Activated CD4-positive, alpha-beta T cell treated with anti-CD3 and anti-CD28 coated beads, Interleukin-2, Interleukin-4, amounts not matched to agents 100 ng/mL and 50 ng/mL, durations not matched to agents 16 hours and 8 hours (primary cell): ENCODE measurements at regions not wholly inside any gene's neighbourhood (a gene's known extent, or its start where the extent isn't known, plus 50 kb on each side); places are given as distances from the start of the nearest gene placed in this dataset.
"Not testable (repeated sequence)": the region's sequence is repeated elsewhere in the genome, so short reads cannot be mapped to it uniquely, and the experiment has no call there.

ENCODE experiments used
- DNase-seq: peaks from one replicate; pipeline ENCODE4 v3.0.0-alpha.2; 2020; ENCODE audit warnings: low spot score

DNA sequence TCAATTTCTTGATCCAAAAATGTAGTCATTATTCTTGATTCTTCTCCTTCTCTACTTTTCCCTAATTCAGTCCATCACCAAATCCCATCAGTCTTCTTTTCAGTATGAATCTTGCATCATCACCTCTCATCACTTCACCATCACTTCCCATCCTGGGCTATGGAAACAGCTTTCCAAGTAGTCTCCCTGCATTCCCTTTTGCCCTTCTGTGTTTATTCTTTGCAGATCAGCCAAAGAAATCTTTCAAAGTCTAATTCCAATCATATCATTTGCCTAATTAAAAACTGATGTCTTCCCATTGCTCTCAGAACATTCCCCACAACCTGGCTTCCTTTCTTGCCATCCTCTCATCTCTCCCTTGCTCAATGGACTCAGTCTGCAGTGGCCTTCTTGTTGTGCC lies 201.7 kb upstream of the ADAMTS3 start:
- DNase-seq = no peak

DNA sequence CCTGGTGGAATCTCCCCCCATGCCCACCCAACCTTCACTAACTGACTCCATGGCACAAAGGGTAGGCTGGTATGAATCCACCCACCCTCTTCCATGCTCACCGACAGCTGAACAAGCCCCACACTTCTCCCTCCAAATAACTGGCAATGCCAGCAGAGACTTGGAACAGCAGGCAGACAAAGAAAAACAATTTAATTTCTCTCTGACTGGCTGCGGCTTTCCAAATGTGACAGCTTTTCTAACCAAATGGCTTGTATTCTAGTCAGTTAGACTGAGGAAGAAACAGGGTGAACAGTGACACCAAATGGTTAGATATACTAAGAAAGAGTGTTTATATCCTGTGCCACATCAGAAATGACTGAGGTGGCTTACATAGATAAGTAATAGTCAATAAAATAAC lies 199.3 kb upstream of the ADAMTS3 start:
- no peak for DNase-seq

DNA sequence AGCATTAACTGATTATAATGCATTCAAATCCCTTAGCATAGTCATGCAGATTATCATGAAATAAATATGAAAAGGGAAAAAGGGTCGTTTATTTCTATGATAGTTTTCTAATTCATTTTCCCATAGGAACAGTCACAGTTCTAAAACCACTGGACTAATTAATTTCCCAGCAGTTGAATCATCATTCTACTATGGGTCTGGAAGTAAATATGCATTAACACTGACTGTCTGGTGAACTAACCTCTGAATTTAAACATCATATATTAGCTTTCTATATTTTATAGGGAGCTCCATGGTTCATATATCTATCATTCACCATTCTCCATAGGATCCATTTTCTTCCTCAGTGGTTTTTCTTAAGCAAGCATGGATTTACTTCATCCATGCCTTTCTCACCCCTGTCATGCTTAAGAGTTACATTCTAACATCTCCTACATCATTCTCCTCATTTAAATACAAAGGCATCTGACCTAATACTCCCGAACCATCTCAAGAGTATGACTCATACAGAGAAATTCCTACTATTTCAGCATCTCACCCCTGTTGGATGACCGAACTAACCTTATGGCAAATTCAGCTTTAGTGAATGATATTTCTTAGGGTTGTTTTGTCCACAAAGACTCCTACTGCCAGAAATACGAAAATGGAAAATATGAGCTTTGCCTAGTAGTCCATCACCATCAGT lies 198.7 kb upstream of the ADAMTS3 start:
- DNase-seq = no peak

DNA sequence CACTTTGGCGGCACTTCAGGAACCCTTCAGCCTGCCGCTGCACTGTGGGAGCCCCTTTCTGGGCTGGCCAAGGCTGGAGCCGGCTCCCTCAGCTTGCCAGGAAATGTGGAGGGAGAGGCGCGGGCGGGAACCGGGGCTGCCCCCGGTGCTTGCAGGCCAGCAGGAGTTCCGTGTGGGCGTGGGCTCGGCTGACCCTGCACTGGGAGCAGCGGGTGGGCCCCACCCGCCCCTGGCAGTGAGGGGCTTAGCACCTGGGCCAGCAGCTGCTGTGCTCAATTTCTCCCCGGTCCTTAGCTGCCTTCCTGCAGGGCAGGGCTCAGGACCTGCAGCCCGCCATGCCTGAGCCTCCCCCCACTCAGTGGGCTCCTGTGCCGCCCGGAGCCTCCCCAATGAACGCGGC lies 196.8 kb upstream of the ADAMTS3 start:
- not testable (repeated sequence) for DNase-seq

DNA sequence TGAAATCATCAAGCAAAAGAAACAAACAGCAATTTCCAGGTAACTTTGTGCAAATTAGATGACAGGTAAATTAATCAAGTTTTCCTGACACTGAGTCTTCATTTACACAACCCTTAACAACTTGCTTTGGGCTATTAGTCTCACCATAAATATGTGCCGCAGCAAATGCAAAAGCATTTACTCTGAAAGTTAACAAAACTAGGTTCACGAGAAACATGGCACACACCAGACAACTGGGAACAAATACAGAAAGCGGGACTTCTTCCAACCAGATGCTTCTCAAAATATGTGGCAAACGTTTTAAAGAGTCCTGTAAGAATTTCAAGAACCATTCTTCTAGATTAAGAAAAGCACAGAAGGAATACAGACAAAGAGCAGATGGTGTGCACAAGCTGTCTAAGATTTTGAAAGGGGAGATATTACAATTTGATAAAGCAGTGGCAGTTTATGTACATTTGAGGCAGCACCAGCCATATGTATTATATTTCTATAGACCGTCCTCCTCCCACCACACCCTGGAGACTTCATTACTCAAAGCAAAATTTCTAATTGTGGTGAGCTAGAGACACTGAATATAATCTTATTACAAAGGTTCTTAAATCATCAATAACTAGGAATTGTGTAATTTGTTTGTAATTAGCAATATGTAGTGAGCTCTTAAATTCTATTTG lies 192.5 kb upstream of the ADAMTS3 start:
- DNase-seq = no peak

DNA sequence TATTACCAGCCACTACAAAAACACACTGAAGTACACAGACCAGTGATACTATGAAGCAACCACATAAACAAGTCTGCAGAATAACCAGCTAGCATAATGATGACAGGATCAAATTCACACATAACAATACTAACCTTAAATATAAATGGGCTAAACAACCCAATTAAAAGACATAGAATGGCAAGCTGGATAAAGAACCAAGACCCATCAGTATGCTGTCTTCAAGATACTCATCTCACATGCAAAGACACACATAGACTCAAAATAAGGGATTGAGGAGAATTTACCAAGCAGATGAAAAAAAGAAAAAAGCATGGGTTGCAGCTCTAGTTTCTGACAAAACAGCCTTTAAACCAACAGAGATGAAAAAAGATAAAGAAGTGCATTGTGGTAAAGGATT lies 184.4 kb upstream of the ADAMTS3 start:
- DNase-seq = not testable (repeated sequence)

DNA sequence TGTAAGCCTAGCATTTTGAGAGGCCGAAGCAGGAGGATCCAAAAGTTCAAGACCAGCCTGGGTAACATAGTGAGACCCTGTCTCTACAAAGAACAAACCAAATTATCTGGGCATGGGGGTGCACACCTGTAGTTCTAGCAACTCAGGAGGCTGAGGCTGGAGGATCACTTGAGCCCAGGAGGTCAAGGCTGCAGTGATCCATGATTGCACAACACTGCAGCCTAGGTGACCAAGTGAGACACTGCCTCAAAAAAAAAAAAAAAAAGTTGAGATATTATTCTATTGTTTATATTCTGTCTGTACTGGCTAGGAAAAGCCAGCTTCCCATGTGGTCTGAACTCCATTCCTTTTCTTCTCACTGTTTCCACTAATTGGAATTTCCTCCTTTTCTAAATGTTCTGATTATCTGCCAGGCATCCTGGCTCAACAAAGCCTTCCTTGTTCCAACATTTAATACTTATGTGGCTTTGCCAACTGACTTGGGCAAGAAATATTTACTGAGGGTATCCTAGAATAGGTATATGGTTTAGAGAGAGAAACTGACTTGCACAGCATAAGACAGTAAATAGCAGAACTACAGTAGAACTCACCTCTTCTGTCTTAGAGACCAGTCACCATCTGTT lies 175.2 kb upstream of the ADAMTS3 start:
- no peak for DNase-seq

DNA sequence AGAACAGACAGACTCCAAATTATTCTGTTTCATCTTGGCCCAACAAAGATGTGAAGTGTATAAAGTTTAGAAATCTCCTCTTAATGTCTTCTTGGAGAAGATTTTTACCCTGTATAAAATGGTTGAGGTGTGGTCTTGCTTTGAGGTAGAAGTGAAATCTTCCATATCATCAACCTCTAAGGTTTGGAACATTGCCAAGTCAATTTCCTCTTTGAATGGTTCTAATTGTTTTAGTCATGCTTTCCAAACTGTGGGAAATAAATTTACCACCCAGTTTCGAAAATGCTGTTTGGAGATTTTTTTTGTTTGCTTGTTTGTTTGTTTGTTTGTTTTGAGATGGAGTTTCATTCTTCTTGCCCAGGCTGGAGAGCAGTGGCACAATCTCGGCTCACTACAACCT lies 174.1 kb upstream of the ADAMTS3 start:
- DNase-seq = no peak

DNA sequence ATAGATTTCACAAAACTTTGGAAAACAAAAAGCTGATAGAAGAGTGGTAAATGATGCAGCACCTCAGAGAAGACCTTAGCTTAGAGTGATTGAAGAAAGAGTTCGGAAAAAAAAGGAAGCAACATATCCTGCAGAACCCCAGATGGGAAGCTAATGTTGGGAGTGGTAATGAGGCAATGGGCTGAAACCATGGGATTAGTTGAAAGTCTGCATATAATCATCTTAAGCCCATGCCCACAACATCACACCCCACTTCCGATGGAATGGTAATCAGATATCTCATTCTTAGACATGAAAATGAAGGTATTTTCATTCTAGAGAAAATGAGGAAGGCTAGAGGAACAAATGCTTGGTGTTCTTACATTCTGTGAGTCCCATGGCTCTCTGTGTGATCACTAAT lies 146.3 kb upstream of the ADAMTS3 start:
- DNase-seq = no peak

DNA sequence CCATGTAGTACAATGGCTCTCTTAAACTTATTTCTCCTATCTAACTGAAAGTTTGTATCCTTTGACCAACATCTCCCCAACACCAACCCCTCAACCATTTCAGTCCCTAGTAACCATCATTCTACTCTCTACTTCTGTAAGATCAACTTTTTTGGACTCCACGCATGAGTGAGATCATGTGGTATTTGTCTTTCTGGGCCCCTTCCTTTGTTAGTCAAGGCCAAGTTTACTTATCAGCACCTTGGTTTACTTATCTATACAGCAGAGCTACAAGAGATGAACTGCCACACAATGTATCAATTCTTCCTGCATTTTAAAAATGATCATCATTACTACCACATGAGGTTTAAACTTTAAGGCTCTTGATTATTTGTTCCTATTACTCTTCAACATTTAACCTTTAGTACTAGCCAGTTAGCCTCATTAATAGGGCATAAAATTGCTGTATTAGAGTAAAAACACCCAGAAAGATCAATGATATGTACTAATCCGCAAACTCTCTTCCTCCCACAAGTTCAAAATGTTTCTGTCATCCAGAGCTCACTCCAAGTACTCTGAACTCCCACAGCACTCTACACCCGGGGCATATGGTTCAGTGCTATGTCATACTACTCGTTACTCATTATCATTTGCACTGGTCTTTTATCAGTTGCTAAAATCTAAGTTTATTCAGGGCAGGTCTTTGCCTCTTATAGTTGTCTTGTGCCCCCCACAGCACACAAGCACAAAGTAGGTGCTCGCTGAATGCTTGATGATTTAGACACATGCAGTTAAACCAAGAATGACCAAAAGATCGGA lies 145.7 kb upstream of the ADAMTS3 start:
- DNase-seq = no peak

DNA sequence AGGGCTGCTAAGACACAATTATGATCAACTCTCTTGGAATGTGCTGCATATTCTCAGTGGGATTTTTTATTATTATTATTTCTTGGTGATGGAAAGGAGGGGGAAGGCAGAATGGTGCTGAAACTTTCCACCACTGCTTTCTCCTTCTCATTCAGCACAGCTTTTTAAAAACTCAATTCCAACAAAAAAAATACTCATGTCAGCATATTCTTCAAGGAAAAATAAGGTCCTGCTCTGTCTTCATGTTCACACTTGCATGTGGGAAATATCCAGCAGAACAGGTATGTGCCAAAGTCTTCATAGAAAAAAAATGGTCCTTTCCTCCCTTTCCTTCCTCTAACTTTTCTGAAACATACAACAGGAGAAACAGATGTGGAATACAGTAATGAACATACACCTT lies 144.0 kb upstream of the ADAMTS3 start:
- no peak for DNase-seq

DNA sequence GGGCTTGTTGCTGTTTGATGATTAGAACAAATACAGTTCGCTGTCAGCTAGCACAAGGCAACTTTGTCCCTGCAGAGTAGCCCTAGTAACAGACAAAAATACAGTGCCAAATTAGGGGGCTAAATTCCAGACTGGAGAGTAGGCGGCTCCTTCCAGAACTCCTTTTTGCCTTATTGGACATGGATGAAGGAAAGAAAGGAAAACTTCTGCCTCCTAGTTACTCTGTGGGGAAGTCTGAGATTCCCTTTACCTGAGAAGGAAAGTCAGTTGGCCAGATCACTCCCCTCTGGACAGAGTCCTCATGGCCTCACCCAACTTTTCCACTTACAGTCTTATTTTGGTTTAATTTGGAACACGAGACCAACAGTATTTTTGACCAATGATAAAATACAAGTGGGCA lies 140.5 kb upstream of the ADAMTS3 start:
- DNase-seq = no peak

DNA sequence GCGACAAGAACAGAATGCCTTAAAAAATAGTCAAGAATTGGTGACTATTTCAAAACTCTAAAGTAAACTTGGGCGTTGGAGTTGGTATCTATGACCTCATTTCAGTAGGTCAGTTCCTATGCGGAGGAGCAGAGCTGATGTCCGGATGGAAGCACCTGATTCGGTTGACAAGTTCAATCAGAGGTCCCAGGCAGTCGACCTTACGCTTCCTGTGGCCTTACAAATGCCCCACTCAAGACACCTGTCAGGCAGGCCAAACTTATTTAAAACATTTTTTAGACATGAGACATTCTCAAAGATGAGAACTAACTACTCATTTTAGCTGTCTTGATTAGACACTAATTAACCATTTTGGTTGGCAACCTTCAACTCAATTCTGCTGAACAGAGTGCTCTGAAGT lies 137.7 kb upstream of the ADAMTS3 start:
- no peak for DNase-seq

DNA sequence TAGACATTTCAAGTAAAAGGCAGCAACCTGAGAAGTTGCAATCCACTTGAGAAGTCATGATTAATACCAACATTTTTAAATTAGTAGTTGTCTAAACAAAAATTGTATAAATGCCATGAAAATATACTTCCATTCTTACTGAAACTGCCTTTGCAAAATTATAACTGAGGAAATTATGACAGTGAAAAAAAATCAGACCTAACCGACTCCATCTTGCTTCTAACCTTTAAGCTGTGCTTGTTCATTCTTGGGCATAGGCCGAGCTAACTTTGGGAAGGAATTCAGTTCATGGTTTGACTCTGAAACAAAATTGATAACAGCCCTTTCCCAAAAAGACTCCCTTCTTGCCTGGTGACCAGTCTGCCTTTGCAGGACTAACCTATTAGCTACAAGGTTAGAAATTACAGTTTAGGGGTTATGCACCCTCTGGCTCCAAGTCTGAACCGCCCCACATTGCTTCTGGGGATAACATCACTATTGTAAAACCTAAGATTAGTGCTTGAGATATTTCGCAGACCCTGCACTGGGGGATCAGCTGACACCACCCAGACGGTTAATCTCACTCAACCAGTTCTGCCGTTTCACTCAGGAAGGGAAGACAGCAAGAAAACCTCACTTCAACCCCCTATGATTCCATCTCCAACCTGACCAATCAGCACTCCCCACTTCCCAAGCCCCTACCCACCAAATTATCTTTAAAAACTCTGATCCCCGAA lies 136.1 kb upstream of the ADAMTS3 start:
- not testable (repeated sequence) for DNase-seq

DNA sequence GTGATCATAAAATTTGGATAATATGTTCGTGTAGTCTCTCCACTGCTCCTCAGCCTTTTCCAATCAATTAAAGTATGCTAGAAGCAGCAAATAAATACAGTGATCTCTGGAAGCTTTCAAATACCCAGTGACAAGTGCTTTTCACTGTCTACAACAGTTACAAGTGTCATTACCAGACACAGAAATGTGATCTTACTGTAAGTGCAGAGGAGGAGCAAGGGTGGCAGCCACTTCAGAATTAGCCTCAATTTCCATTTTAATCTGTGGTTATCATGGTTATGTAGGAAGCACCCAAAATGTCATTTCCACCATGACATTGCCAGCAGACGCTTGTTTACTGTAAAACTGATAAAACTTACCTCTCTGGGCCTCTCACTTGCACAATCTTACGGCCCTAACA lies 133.9 kb upstream of the ADAMTS3 start:
- DNase-seq = no peak

DNA sequence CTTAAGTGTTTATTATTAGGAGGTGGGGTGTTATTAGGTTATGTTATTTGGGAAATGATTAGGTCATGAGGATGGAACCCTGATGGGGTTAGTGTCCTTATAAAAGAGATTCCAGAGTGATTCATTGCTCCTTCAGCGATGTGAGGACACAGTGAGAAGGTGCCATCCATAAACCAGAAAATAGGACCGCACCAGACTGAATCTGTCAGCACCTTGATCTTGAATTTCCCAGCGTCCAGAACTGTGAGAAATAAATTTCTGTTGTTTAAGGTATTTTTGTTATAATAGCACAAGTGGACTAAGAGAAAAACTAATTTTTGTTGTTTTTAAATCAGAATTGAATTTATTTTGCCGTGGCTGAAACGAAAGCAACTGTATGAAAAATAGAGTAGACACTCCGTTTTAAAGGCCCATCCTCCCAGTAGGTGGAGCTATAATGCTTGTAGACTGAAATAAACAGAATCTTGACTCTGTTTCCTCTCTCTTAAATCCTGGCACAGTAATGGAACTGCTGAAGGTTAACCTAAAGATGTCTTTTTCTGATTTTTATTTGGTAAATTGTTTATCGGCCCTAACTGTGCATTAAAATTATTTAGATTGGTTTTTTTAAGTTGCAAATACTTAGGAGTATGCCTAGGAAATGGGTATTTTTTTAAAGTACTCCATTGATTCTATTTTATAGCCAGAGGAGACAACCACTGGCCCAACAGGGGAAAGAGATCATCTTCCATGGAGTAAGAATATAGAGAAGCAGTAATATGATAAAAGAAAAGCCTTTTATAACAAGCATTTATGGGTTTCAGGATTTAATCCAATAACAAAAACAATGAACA lies 133.2 kb upstream of the ADAMTS3 start:
- peak; percentile 50 for DNase-seq

DNA sequence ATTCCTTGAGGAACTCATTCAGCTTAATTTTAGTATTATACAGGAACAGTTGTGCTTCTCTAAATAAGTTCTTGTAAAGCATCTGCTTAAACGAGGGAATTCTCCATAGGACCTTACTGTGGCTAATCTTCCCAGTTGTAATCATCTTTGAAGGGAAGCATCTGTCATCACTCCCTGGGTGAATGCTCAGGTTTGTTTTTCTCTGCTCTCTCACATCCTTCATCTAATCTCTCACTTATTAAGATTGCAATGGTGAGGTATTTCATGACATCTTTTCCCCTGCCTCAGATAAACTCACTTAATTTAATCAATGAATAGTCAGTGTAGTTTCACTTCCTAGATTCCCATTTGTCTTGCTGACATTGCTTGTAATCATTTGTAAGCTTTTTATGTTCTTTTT lies 121.8 kb upstream of the ADAMTS3 start:
- no peak for DNase-seq

DNA sequence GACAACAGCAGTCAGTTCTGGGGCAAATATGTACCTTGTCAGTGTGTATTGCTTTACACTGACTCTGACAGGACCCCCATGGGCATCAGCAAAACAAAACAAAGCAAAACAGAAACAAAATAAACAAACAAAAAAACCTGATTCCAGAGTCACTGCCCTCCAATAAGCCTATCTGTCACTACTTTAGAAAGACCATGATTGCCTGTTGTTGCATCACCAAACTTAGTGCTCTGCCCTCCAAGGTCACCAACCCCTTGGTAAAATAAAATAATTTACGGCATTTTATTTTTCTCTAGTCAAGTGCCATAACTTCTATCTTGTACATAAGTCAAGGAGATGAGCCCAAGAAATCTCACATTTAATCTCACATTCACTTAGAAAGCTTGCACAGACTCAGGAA lies 120.9 kb upstream of the ADAMTS3 start:
- no peak for DNase-seq

DNA sequence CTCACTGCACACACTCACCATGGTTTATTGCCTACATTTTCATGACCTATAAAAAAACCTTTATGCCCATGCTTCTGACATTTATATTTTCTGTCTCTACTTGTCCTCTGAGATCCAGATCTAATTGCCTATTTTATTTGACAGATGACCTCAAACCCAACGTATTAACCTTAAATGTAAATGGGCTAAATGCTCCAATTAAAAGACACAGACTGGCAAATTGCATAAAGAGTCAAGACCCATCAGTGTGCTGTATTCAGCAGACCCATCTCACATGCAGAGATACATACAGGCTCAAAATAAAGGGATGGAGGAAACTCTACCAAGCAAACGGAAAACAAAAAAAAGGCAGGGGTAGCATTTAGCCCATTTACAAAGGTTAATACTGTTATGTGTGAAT lies 117.4 kb upstream of the ADAMTS3 start:
- not testable (repeated sequence) for DNase-seq

DNA sequence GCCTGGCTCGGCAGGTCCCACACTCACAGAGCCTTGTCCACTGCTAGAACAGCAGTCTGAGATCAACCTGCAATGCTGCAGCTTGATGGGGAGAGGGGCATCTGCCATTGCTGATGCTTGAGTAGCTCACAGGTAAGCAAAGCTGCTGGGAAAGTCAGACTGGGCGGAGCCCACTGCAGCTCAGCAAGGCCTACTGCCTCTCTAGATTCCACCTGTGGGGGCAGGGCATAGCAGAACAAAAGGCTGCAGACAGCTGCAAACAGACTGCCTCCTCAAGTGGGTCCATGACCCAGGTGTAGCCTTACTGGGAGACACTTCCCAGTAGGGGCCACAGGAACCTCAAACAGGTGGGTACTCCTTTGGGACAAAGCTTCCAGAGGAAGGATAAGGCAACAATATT lies 110.6 kb upstream of the ADAMTS3 start:
- DNase-seq = no peak

DNA sequence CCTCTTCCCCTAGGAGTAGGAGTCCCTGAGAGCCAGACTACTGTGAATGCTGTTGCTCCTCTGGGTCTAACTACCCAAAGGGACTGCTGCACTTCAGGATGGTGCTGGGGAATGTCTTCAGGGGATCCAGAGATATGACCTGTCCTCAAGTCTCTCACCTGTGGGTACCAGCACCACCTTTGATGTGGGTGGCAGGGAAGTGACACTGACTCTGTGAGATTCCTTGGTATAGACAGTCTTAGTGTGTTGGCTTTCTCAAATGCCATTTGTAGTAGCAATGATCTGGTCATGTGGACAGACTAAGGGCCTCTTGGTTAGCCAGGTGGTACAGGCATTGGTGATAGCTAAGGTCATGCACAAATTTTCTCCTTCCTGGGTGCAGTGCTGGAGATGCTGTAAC lies 108.9 kb upstream of the ADAMTS3 start:
- no peak for DNase-seq
